PC-9 (cell line): ENCODE measurements at regions not wholly inside any gene's neighbourhood (a gene's known extent, or its start where the extent isn't known, plus 50 kb on each side); places are given as distances from the start of the nearest gene placed in this dataset.

Experiments used
- CTCF ChIP-seq: fragments of 200-600 bp; sonication (generic); conservative IDR thresholded peaks from 2 replicates; pipeline ENCODE4 v1.6.1; 2017; ENCODE audit warnings: mixed run types, antibody characterized with exemption, mild to moderate bottlenecking, moderate library complexity
- EZH2 ChIP-seq: fragments of 200-600 bp; sonication (generic); IDR thresholded peaks from 2 replicates; pipeline ENCODE4 v1.8.0; 2017; ENCODE audit warnings: antibody characterized with exemption, low read depth

- no peak for TF ChIP-seq EZH2
- TF ChIP-seq CTCF: no peak
Measured at GRCh38 chr10:61314273-61314672, 138.9 kb downstream of the TMEM26 start.
